Right atrium auricular region (tissue), 2 donors: ENCODE measurements at regions not wholly inside any gene's neighbourhood (a gene's known extent, or its start where the extent isn't known, plus 50 kb on each side); places are given as distances from the start of the nearest gene placed in this dataset.

Experiments used
- DNase-seq: peaks from one replicate; pipeline ENCODE4 v3.0.0-alpha.2; 2019; ENCODE audit warnings: low spot score
- H3K27ac ChIP-seq, 2 donors: fragments of 200-600 bp; sonication (generic); 1 replicate in 1 of 2; 2 replicates in 1 of 2; pipeline ENCODE4 v1.5.1; 2016 to 2019
- H3K27me3 ChIP-seq, 2 donors: fragments of 200-600 bp; sonication (generic); one replicate each; pipeline versions ENCODE4 v1.5.1 to v1.6.0; 2017 to 2019
- H3K36me3 ChIP-seq: fragments of 200-600 bp; sonication (generic); one replicate; pipeline ENCODE4 v1.5.1; 2016
- H3K4me1 ChIP-seq, 2 donors: fragments of 200-600 bp; sonication (generic); one replicate each; pipeline versions ENCODE4 v1.5.1 to v1.6.0; 2017 to 2019
- H3K4me3 ChIP-seq, 2 donors: fragments of 200-600 bp; sonication (generic); 1 replicate in 1 of 2; 2 replicates in 1 of 2; pipeline ENCODE4 v1.5.1; 2017 to 2019; ENCODE audit warnings: mild to moderate bottlenecking in 1 of 2, moderate library complexity in 1 of 2
- H3K9me3 ChIP-seq, 2 donors: fragments of 200-600 bp; sonication (generic); one replicate each; pipeline ENCODE4 v1.5.1; 2019
- CTCF ChIP-seq, 2 donors: fragments of 200-600 bp; sonication (generic); IDR thresholded peaks; one replicate each; pipeline ENCODE4 v1.5.1; 2019; ENCODE audit warnings: antibody characterized with exemption in 2 of 2

- Histone ChIP-seq H3K27ac (peak overlapping the region; percentile 70 to 88), H3K27me3 (no peaks in the 10 kb centered on the region), H3K9me3 (no peaks in the 10 kb centered on the region), H3K4me3 (no peak overlapping the region), H3K4me1 (peaks cover 0 to 84% of the 10 kb centered on the region in 2 donors), H3K36me3 (no peaks in the 10 kb centered on the region)
- no peak for TF ChIP-seq CTCF (IDR thresholded peaks at IDR 0.05)
- DNase-seq = peak; percentile 69
These were observed 95.5 kb downstream of the RPL27A start for GRCh38 chr11:8777907-8778767.

GRCh38 chr11:8779107-8779506 is 96.5 kb downstream of the RPL27A start:
- H3K27ac ChIP-seq = peak overlapping the region; percentile 70 to 88
- no peak for TF ChIP-seq CTCF (IDR thresholded peaks at IDR 0.05)
- DNase-seq = no peak
- no peaks in the 10 kb centered on the region for H3K27me3 ChIP-seq
- no peak overlapping the region for H3K4me3 ChIP-seq
- peaks cover 0 to 74% of the 10 kb centered on the region in 2 donors for H3K4me1 ChIP-seq
- no peaks in the 10 kb centered on the region for H3K36me3 ChIP-seq
- H3K9me3 ChIP-seq = no peaks in the 10 kb centered on the region

GRCh38 chr11:8779732-8780131 is 97.1 kb downstream of the RPL27A start:
- no peak for DNase-seq
- peaks cover 0 to 72% of the 10 kb centered on the region in 2 donors for H3K4me1 ChIP-seq
- no peak for TF ChIP-seq CTCF (IDR thresholded peaks at IDR 0.05)
- H3K27ac ChIP-seq = peak overlapping the region; percentile 70 to 88
- H3K9me3 ChIP-seq = no peaks in the 10 kb centered on the region
- no peaks in the 10 kb centered on the region for H3K36me3 ChIP-seq
- H3K27me3 ChIP-seq = no peaks in the 10 kb centered on the region
- H3K4me3 ChIP-seq = no peak overlapping the region

GRCh38 chr11:8784954-8785353 is 102.4 kb downstream of the RPL27A start:
- TF ChIP-seq CTCF (IDR thresholded peaks at IDR 0.05) = no peak
- Histone ChIP-seq H3K4me1 (peaks cover 0 to 58% of the 10 kb centered on the region in 2 donors), H3K36me3 (no peaks in the 10 kb centered on the region), H3K9me3 (no peaks in the 10 kb centered on the region), H3K27me3 (no peaks in the 10 kb centered on the region), H3K4me3 (no peak overlapping the region), H3K27ac (peak overlapping the region; percentile 53 to 61)
- no peak for DNase-seq

- Histone ChIP-seq H3K27me3 (no peaks in the 10 kb centered on the region), H3K9me3 (no peaks in the 10 kb centered on the region), H3K4me1 (peaks cover 0 to 58% of the 10 kb centered on the region in 2 donors), H3K36me3 (no peaks in the 10 kb centered on the region), H3K4me3 (no peak overlapping the region), H3K27ac (peak overlapping the region; percentile 53 to 61)
- no peak for DNase-seq
- TF ChIP-seq CTCF (IDR thresholded peaks at IDR 0.05) = no peak
These were observed 102.9 kb downstream of the RPL27A start for GRCh38 chr11:8785457-8785856.
